OCI-LY1 (cell line): ENCODE measurements at regions not wholly inside any gene's neighbourhood (a gene's known extent, or its start where the extent isn't known, plus 50 kb on each side); places are given as distances from the start of the nearest gene placed in this dataset.

Experiments
- H2AFZ ChIP-seq: fragments of 200-600 bp; sonication (generic), shearing (Covaris generic); 2 replicates; pipeline ENCODE4 v1.6.0; 2014; ENCODE audit warnings: antibody characterized with exemption, mild to moderate bottlenecking, low read length
- H3F3A ChIP-seq: fragments of 200-600 bp; sonication (generic), shearing (Covaris generic); 2 replicates; pipeline ENCODE4 v1.6.0; 2014; ENCODE audit warnings: mild to moderate bottlenecking, antibody characterized with exemption, low read length, moderate library complexity; ENCODE audit not compliant: insufficient read depth
- H3K27ac ChIP-seq: fragments of 200-600 bp; sonication (generic); 2 replicates; pipeline ENCODE4 v1.5.1; 2014; ENCODE audit warnings: low read length, mixed run types, mild to moderate bottlenecking, low read depth; ENCODE audit not compliant: poor library complexity, severe bottlenecking
- H3K27me3 ChIP-seq: fragments of 200-600 bp; sonication (generic); 2 replicates; pipeline ENCODE4 v1.6.0; 2014; ENCODE audit warnings: antibody characterized with exemption, mild to moderate bottlenecking, low read length, moderate library complexity; ENCODE audit not compliant: insufficient read depth
- H3K36me3 ChIP-seq: fragments of 200-600 bp; sonication (generic); 2 replicates; pipeline ENCODE4 v1.6.1; 2014; ENCODE audit warnings: mild to moderate bottlenecking, antibody characterized with exemption, low read length, moderate library complexity, mixed read lengths; ENCODE audit not compliant: insufficient read depth
- H3K4me1 ChIP-seq: fragments of 200-600 bp; sonication (generic); 2 replicates; pipeline ENCODE4 v1.5.1; 2014; ENCODE audit warnings: mild to moderate bottlenecking, low read length, moderate library complexity; ENCODE audit not compliant: insufficient read depth, severe bottlenecking
- H3K4me2 ChIP-seq: fragments of 200-600 bp; sonication (generic), shearing (Covaris generic); 2 replicates; pipeline ENCODE4 v1.6.1; 2014; ENCODE audit warnings: low read length
- H3K4me3 ChIP-seq: fragments of 200-600 bp; sonication (generic); 2 replicates; pipeline ENCODE4 v1.5.1; 2014; ENCODE audit warnings: low read length, low read depth, mild to moderate bottlenecking, mixed read lengths; ENCODE audit not compliant: poor library complexity, severe bottlenecking
- H3K79me2 ChIP-seq: fragments of 200-600 bp; shearing (Covaris generic); 2 replicates; pipeline ENCODE4 v1.6.1; 2016; ENCODE audit warnings: mixed run types, low read length, mixed read lengths; ENCODE audit not compliant: insufficient read depth
- H3K9ac ChIP-seq: fragments of 200-600 bp; sonication (generic), shearing (Covaris generic); 2 replicates; pipeline ENCODE4 v1.6.1; 2014; ENCODE audit warnings: mild to moderate bottlenecking, low read length, mixed read lengths
- H3K9me2 ChIP-seq: fragments of 200-600 bp; sonication (generic), shearing (Covaris generic); 2 replicates; pipeline ENCODE4 v1.6.1; 2014; ENCODE audit warnings: low read depth, mild to moderate bottlenecking, low read length, mixed read lengths
- H3K9me3 ChIP-seq: fragments of 200-600 bp; shearing (Covaris generic); 2 replicates; pipeline ENCODE4 v1.6.1; 2014; ENCODE audit warnings: low read length, mixed read lengths
- H4K20me1 ChIP-seq: fragments of 200-600 bp; sonication (generic), shearing (Covaris generic); 2 replicates; pipeline ENCODE4 v1.6.0; 2016; ENCODE audit warnings: mild to moderate bottlenecking, low read length; ENCODE audit not compliant: insufficient read depth
- CTCF ChIP-seq: fragments of 200-600 bp; sonication (generic), shearing (Covaris generic); IDR thresholded peaks from 2 replicates; pipeline ENCODE4 v1.5.1; 2017; ENCODE audit warnings: mild to moderate bottlenecking, antibody characterized with exemption, low read length, moderate library complexity, mixed read lengths
- EZH2 ChIP-seq: fragments of 200-600 bp; sonication (generic), shearing (Covaris generic); IDR thresholded peaks from 2 replicates; pipeline ENCODE4 v1.8.0; 2017; ENCODE audit warnings: borderline replicate concordance, mixed run types, mild to moderate bottlenecking, antibody characterized with exemption, low read length, moderate library complexity, mixed read lengths

GRCh38 chr11:113528982-113529381, 53.8 kb upstream of the DRD2 start:
- H3K79me2 ChIP-seq, result no peaks in the 10 kb centered on the region
- no peaks in the 10 kb centered on the region for H4K20me1 ChIP-seq
- no peaks in the 10 kb centered on the region for H3K4me1 ChIP-seq
- no peaks in the 10 kb centered on the region for H3K36me3 ChIP-seq
- no peaks in the 10 kb centered on the region for H3K27me3 ChIP-seq
- no peaks in the 10 kb centered on the region for H3F3A ChIP-seq
- no peaks in the 10 kb centered on the region for H3K9me2 ChIP-seq
- no peaks in the 10 kb centered on the region for H3K9me3 ChIP-seq
- H3K4me3 ChIP-seq, result no peak overlapping the region
- H2AFZ ChIP-seq, result no peak overlapping the region
- H3K9ac ChIP-seq, result no peak overlapping the region
- no peak overlapping the region for H3K27ac ChIP-seq
- H3K4me2 ChIP-seq, result no peak overlapping the region
- TF ChIP-seq EZH2, result no peak
- no peak for TF ChIP-seq CTCF

- no peak overlapping the region for H3K4me3 ChIP-seq
- H3F3A ChIP-seq, result no peaks in the 10 kb centered on the region
- no peak overlapping the region for H2AFZ ChIP-seq
- no peaks in the 10 kb centered on the region for H3K36me3 ChIP-seq
- no peak overlapping the region for H3K9ac ChIP-seq
- H3K4me2 ChIP-seq, result no peak overlapping the region
- H4K20me1 ChIP-seq, result no peaks in the 10 kb centered on the region
- H3K9me2 ChIP-seq, result no peaks in the 10 kb centered on the region
- H3K4me1 ChIP-seq, result no peaks in the 10 kb centered on the region
- no peaks in the 10 kb centered on the region for H3K27me3 ChIP-seq
- H3K9me3 ChIP-seq, result no peaks in the 10 kb centered on the region
- no peaks in the 10 kb centered on the region for H3K79me2 ChIP-seq
- TF ChIP-seq CTCF, result no peak
- H3K27ac ChIP-seq, result no peak overlapping the region
Observed at GRCh38 chr11:113526521-113526920, 51.3 kb upstream of the DRD2 start.
